ENCODE measurements at regions not wholly inside any gene's neighbourhood (a gene's known extent, or its start where the extent isn't known, plus 50 kb on each side); places are given as distances from the start of the nearest gene placed in this dataset.
"Not testable (repeated sequence)": the region's sequence is repeated elsewhere in the genome, so short reads cannot be mapped to it uniquely, and the experiment has no call there.

- DNase-seq = not testable (repeated sequence)
These were observed 104.5 kb downstream of the ZNF33B start for GRCh38 chr10:42533866-42534265.

GRCh38 chr10:42532996-42533395, 105.4 kb downstream of the ZNF33B start:
- no peak for DNase-seq

- no peak for DNase-seq
These were observed 115.3 kb downstream of the ZNF33B start for GRCh38 chr10:42523098-42523497.

- no peak for DNase-seq
These were observed 118.5 kb downstream of the ZNF33B start for GRCh38 chr10:42519761-42520460.

DNA sequence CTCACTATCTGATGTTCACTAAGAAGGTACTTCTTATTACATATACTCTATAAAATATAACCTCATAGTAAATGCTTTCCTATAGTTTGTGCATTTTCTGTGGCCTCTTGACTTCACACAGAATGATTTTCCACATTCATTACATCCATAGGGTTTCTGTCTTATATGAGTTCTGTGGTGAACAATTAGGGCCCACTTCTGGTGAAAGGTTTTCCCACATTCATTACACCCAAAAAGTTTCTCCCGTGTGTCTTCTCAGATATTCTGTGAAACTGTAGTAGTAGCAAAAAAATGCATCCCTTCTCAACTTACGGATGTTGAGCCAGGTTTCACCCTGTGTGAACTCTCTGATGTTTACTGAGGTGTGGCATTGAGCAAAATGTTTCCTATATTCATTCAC, 119.3 kb downstream of the ZNF33B start:
- no peak for DNase-seq

GRCh38 chr10:42513921-42514320, 124.4 kb downstream of the ZNF33B start:
- no peak for DNase-seq

GRCh38 chr10:42491801-42492200, 146.6 kb downstream of the ZNF33B start:
- DNase-seq = no peak

DNA sequence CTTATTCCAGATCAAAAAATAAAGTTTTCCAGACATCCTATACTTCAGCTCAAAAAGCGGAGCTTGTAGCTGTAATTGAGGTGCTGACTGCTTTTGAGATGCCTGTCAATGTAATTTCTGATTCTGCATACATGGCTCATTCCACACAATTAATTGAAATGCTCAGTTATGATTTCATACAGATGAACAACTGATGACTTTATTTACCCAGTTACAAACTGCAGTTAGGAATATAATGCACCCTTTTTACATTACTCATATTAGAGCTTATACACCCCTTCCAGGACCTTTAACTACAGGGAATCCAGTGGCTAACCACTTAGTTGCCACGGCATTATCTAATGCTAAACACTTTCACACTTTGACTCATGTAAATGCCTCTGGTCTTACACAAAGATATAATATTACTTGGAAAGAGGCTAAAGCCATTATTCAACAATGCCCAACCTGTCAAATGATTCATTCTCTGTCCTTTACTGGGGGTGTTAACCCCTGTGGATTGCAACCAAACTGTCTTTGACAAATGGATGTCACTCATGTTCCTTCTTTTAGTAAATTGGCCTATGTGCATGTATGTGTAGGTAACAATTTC, 147.3 kb downstream of the ZNF33B start:
- no peak for DNase-seq

DNA sequence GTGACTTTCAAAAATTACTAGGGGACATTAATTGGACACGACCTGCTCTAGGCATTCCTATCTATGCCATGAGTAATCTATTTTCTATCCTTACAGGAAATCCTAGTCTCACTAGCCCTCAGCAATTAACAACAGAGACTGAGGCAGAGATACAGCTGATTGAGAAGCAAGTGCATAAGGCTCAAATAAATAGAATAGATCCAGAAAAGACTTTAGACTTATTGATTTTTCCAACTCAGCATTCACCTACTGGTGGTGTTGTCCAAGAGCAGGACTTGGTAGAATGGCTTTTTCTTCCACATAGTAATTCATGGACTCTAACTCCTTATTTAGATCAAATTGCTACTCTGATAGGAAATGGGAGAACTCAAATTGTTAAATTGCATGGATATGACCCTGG, 148.0 kb downstream of the ZNF33B start:
- DNase-seq = no peak

- DNase-seq = no peak
These were observed 150.0 kb downstream of the ZNF33B start for GRCh38 chr10:42488416-42488815.

- DNase-seq = no peak
These were observed 156.0 kb downstream of the ZNF33B start for GRCh38 chr10:42482411-42482810.

GRCh38 chr10:42479057-42479456, 159.3 kb downstream of the ZNF33B start:
- DNase-seq = no peak

GRCh38 chr10:42477170-42477569, 161.2 kb downstream of the ZNF33B start:
- DNase-seq = no peak

- no peak for DNase-seq
These were observed 162.3 kb downstream of the ZNF33B start for GRCh38 chr10:42476101-42476500.

DNA sequence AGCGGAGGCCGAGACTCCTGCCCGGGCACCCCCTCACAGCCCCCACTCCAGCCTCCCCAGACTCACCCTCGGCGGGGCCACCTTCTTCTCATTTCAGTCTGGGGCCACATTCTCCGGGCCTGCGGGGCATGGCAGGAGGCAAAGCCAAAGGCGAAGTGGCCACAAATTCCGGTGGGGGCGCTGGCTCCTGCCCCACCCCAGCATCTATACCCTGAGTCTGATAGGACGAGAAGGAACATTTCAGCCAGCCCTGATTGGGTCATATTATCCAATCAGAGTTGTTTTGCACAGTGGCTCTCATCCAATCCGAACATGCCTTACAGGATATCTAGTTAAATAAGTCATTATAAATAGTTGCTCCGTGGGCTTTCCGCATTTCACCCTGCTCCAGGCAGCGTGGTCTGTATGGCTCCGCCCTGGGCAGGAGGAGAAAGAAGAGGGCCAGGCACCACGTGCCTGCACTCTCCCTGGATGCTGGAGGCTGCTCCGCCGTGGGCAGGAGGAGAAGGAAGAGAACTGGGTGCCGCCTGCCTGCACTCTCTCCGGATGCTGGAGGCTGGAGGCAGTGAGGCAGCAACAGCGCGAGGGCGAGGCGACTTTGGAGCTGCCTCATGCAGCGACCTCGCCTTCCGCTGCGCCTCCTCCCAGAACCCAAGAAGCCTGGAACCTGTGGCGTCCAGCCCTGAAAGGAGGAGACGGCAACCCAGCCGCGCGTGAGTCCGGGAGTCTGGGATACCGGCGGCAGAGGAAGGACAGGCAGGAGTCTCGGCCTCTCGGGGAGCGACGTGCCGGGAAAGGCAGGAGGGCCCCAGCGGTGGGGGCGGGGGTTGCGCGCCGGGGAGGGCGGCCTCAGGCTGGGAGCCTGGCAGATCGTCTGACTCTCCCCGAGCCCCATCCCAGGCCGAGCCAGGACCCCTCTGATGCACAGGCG, 162.9 kb downstream of the ZNF33B start:
- peak; percentile 8 for DNase-seq

DNA sequence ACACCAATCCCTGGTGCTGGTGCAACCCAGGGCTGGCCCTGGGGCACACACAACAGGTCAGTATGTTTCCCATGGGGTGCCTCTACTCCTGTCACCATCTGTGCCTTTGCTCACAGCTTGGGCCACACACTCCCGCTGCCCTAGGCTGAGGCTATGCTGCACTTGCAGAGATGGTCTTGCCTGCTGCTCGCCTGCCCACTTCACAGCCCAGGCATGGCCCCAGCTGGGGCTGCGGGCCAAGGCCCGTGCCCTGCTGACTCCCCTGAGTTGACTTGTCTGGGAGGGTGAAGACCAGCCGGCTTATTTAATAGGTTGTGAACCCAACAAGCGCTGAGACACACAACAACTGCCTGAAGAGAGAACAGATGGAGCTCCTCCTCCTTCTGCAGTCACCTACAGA, 184.1 kb downstream of the ZNF33B start:
- DNase-seq = no peak

- no peak for DNase-seq
These were observed 207.3 kb downstream of the ZNF33B start for GRCh38 chr10:42431095-42431494.

- no peak for DNase-seq
These were observed 209.8 kb downstream of the ZNF33B start for GRCh38 chr10:42428534-42428933.

DNA sequence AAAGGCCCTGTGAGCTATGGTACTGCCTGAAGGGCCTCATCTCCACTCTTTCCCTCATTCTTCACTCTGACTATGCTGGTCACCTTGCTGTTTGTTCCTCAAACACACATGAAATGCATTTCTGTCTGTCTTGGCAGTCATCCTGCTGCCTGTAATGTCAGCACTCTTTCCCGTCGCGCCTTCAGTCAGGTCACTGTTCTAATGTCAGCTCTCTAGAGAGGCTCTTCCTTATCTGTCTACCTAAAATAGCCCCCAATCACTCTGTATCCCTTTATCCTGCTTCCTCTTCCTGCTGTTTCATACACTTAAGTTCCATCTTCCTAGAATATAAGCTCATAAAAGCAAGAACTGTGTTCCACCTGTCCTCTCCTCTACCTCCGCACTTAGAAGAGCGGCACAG, 215.5 kb downstream of the ZNF33B start:
- no peak for DNase-seq

DNA sequence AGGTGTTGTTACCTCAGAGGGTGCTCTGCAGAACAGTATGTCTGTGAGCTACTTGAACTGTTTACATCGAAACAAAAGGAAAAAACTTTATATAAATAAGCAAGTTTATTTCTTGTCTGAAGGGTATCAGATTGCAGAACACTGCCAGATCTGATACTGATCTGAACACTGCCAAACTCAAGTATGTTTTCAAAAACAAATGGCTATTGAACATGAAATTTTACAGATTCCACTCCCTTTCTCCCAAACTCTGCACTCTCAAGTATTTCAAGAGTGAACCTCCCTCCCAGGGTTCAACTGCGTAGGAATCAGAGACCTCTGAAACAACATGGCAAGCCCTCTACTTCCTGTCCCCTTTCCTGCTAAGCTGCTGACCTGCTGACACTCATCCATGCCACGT, 216.6 kb downstream of the ZNF33B start:
- DNase-seq = no peak

GRCh38 chr10:42419789-42420188, 218.6 kb downstream of the ZNF33B start:
- DNase-seq = no peak

DNA sequence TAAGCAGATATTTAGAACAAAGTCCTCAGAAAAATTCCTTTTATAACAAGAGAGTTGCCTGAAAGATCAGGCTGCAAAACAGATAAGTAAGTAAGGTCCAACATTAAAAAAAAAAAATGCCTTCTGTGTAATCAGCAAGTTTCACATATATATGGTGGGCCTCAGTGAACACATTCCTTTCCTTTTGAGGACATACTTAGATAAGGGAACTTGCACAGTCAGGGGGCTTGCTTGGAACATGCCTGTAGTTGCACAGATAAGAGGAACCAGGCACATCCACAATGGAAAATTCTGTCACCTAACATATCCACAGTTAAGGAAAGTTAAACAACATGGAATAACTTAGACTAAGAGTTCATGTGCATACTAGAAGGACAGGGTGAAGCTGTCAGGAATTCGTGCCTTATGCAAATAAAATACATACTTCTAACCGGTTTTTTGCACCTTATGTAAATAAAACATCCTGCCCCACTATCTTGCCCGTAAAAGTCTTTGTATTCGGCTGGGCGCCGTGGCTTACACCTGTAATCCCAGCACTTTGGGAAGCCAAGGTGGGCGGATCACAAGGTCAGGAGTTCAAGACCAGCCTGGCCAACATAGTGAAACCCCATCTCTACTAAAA, 257.3 kb downstream of the ZNF33B start:
- no peak for DNase-seq
